ENCODE measurements at regions not wholly inside any gene's neighbourhood (a gene's known extent, or its start where the extent isn't known, plus 50 kb on each side); places are given as distances from the start of the nearest gene placed in this dataset.

DNA sequence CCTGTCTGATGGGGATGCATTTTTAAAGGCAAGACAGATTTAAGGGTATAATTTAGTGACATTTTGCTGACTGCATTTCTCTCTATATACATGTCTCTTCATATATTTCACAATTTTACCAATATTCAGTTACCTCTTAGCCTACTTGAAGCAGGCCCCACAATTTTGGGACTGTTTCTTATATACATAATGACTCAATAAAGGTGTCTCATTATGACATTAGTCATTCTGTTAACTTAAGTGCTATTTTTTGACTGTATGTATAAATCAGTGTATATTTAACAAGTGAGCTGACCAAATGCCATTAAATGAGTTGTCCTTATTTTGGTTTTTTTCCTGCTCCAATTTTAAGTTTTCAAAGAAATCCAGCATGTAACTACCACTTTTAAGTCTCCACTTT is 313.3 kb downstream of the SOX4 start:
- BruUV-seq (replicated peaks): no TSS peak
- H4K20me1 ChIP-seq (replicated peaks; ENCODE audit: control insufficient read depth, extremely low read depth, insufficient read depth, low read length): no peaks in the 10 kb centered on the region
- H3K4me2 ChIP-seq (ENCODE audit: insufficient read depth, low read length): no peak overlapping the region

DNA sequence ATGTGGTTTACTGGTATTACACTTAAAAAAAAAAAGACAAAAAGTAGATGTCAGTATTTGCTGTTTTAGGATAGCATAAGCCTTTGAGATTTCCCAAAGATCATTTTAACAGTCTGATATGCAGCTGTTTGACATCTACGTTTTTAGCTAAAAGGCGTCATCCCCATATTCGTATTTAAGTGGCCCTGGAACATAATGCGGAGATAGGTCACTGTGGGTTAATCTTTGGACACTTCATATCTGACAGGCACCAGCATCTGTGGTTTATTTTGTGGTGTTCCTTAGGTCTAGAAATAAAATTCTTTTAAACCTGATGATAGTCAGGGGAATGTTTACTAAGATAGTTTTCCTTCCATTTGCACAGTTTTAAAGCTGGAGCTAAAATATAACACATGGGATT is 313.7 kb downstream of the SOX4 start:
- dilution Hi-C loops (cut with MboI; ENCODE audit: extremely low pct_ligation_motif_present, low sequenced_read_pairs): no loop called here
- no peak overlapping the region for H3K4me2 ChIP-seq (ENCODE audit: insufficient read depth, low read length)
- CTCF ChIA-PET: no interaction called here
- H3K9me1 ChIP-seq (replicated peaks; ENCODE audit: control insufficient read depth, extremely low read depth, insufficient read depth, low read length): no peaks in the 10 kb centered on the region
- H3K4me1 ChIP-seq (ENCODE audit: control insufficient read depth, extremely low read depth, insufficient read depth, low read length): no peaks in the 10 kb centered on the region
- H3K27me3 ChIP-seq (ENCODE audit: control insufficient read depth in 2 of 2, insufficient read depth in 2 of 2, low read length in 2 of 2): no peaks in the 10 kb centered on the region
- H3K9me3 ChIP-seq (replicated peaks; ENCODE audit: control insufficient read depth, insufficient read depth, low read length): no peaks in the 10 kb centered on the region
- TF ChIP-seq EZH2 (IDR thresholded peaks at IDR 0.05; ENCODE audit: borderline replicate concordance, low read depth, low read length, severe bottlenecking): no peak
- TF ChIP-seq FOS (IDR thresholded peaks at IDR 0.05; ENCODE audit: borderline replicate concordance, insufficient read depth, low read length): no peak
- TF ChIP-seq MYC (IDR thresholded peaks at IDR 0.05; ENCODE audit: low read depth, low read length): no peak
- TF ChIP-seq POLR2AphosphoS5 (IDR thresholded peaks at IDR 0.05; ENCODE audit: insufficient read depth, low read depth, low read length): no peak
- no peak for TF ChIP-seq POLR2A (IDR thresholded peaks at IDR 0.05; ENCODE audit: low read depth, low read length)
- no peak for TF ChIP-seq JUN (IDR thresholded peaks at IDR 0.05; ENCODE audit: borderline replicate concordance, insufficient read depth, insufficient read length, low read depth)
- TF ChIP-seq, protein P1, sequence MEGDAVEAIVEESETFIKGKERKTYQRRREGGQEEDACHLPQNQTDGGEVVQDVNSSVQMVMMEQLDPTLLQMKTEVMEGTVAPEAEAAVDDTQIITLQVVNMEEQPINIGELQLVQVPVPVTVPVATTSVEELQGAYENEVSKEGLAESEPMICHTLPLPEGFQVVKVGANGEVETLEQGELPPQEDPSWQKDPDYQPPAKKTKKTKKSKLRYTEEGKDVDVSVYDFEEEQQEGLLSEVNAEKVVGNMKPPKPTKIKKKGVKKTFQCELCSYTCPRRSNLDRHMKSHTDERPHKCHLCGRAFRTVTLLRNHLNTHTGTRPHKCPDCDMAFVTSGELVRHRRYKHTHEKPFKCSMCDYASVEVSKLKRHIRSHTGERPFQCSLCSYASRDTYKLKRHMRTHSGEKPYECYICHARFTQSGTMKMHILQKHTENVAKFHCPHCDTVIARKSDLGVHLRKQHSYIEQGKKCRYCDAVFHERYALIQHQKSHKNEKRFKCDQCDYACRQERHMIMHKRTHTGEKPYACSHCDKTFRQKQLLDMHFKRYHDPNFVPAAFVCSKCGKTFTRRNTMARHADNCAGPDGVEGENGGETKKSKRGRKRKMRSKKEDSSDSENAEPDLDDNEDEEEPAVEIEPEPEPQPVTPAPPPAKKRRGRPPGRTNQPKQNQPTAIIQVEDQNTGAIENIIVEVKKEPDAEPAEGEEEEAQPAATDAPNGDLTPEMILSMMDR (IDR thresholded peaks at IDR 0.05; ENCODE audit: extremely low read depth in 1 of 2, insufficient read depth in 1 of 2, low read depth in 1 of 2, low read length in 2 of 2): no peak
- TF ChIP-seq, protein P2, sequence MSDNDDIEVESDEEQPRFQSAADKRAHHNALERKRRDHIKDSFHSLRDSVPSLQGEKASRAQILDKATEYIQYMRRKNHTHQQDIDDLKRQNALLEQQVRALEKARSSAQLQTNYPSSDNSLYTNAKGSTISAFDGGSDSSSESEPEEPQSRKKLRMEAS (IDR thresholded peaks at IDR 0.05; ENCODE audit: insufficient read depth, insufficient read length): no peak
- TF ChIP-seq GATA2 (IDR thresholded peaks at IDR 0.05; ENCODE audit: insufficient read depth, insufficient read length, low read depth, low read length): no peak
- POLR2A ChIA-PET: no interaction called here
- H4K20me1 ChIP-seq (replicated peaks; ENCODE audit: control insufficient read depth, extremely low read depth, insufficient read depth, low read length): no peaks in the 10 kb centered on the region
- H3K9ac ChIP-seq (replicated peaks; ENCODE audit: extremely low read depth, insufficient read depth, low read length): no peak overlapping the region
- no peak for DNase-seq (ENCODE audit: low read depth, low spot score)
- no TSS peak for BruUV-seq (replicated peaks)
- H3K4me3 ChIP-seq (replicated peaks in 1 of 3; ENCODE audit: insufficient read depth in 1 of 3, low read depth in 1 of 3, low read length in 3 of 3): no peak overlapping the region
- no peak overlapping the region for H3K27ac ChIP-seq (ENCODE audit: insufficient read depth, low read depth, low read length)
- FAIRE-seq: peak; percentile 59
- intact Hi-C loops (cut with micrococcal nuclease): no loop called here
- H3K36me3 ChIP-seq (ENCODE audit: control insufficient read depth in 2 of 2, extremely low read depth in 1 of 2, insufficient read depth in 2 of 2, low read length in 2 of 2): no peaks in the 10 kb centered on the region
- no peak overlapping the region for H2AFZ ChIP-seq (ENCODE audit: low read depth, low read length)
- H3K79me2 ChIP-seq (ENCODE audit: control insufficient read depth, insufficient read depth, low read length): no peaks in the 10 kb centered on the region

More for the DNA sequence above, 313.3 kb downstream of the SOX4 start:
- Histone ChIP-seq H3K4me3 (replicated peaks in 1 of 3; ENCODE audit: insufficient read depth in 1 of 3, low read depth in 1 of 3, low read length in 3 of 3) (no peak overlapping the region), H3K9me3 (replicated peaks; ENCODE audit: control insufficient read depth, insufficient read depth, low read length) (no peaks in the 10 kb centered on the region), H3K9me1 (replicated peaks; ENCODE audit: control insufficient read depth, extremely low read depth, insufficient read depth, low read length) (no peaks in the 10 kb centered on the region), H3K27ac (ENCODE audit: insufficient read depth, low read depth, low read length) (no peak overlapping the region), H3K9ac (replicated peaks; ENCODE audit: extremely low read depth, insufficient read depth, low read length) (no peak overlapping the region), H3K79me2 (ENCODE audit: control insufficient read depth, insufficient read depth, low read length) (no peaks in the 10 kb centered on the region), H3K4me1 (ENCODE audit: control insufficient read depth, extremely low read depth, insufficient read depth, low read length) (no peaks in the 10 kb centered on the region), H3K27me3 (ENCODE audit: control insufficient read depth in 2 of 2, insufficient read depth in 2 of 2, low read length in 2 of 2) (no peaks in the 10 kb centered on the region), H3K36me3 (ENCODE audit: control insufficient read depth in 2 of 2, extremely low read depth in 1 of 2, insufficient read depth in 2 of 2, low read length in 2 of 2) (no peaks in the 10 kb centered on the region), H2AFZ (ENCODE audit: low read depth, low read length) (no peak overlapping the region)
- FAIRE-seq (no peak), DNase-seq (ENCODE audit: low read depth, low spot score) (no peak)
- intact Hi-C loops (cut with micrococcal nuclease): no loop called here
- POLR2A ChIA-PET: no interaction called here
- dilution Hi-C loops (cut with MboI; ENCODE audit: extremely low pct_ligation_motif_present, low sequenced_read_pairs): no loop called here
- TF ChIP-seq FOS (IDR thresholded peaks at IDR 0.05; ENCODE audit: borderline replicate concordance, insufficient read depth, low read length): no peak
- TF ChIP-seq MYC (IDR thresholded peaks at IDR 0.05; ENCODE audit: low read depth, low read length): no peak
- CTCF ChIA-PET: no interaction called here

All from endothelial cell of umbilical vein (primary cell).